Fibroblast of villous mesenchyme (primary cell): ENCODE measurements at regions not wholly inside any gene's neighbourhood (a gene's known extent, or its start where the extent isn't known, plus 50 kb on each side); places are given as distances from the start of the nearest gene placed in this dataset.

Experiments used
- DNase-seq: peaks from one replicate; pipeline ENCODE4 v3.0.0-alpha.2; 2010; ENCODE audit warnings: low read depth
- H3K4me3 ChIP-seq: 2 replicates; pipeline ENCODE4 v1.5.1; 2011; ENCODE audit warnings: low read depth, mild to moderate bottlenecking, low read length
- TF ChIP-seq, protein P1 (sequence below): IDR thresholded peaks from 2 replicates; pipeline ENCODE4 v1.5.1; 2012; ENCODE audit warnings: low read depth, mild to moderate bottlenecking, low read length; ENCODE audit not compliant: insufficient read depth

DNA sequence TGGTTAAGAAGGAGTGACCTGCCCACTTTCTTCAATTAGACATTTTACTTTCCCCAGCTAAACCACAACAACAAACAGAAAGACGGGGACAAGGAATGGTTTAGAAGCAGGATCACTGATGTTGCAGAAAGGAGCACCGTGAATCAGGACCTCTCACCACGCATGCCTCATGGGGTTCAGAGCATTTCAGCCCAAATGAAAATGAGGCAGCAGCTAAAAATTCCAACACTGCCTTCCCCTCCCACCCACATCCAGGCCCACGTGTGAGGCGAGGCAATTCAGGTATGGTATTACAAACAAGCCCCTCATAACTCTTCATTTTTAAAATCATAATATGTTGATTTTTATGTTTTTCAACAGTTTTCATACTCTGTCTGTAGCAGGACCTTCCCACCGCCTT lies 194.1 kb upstream of the ARID1B start:
- no peak overlapping the region for H3K4me3 ChIP-seq
- no peak for DNase-seq
- TF ChIP-seq, protein P1, sequence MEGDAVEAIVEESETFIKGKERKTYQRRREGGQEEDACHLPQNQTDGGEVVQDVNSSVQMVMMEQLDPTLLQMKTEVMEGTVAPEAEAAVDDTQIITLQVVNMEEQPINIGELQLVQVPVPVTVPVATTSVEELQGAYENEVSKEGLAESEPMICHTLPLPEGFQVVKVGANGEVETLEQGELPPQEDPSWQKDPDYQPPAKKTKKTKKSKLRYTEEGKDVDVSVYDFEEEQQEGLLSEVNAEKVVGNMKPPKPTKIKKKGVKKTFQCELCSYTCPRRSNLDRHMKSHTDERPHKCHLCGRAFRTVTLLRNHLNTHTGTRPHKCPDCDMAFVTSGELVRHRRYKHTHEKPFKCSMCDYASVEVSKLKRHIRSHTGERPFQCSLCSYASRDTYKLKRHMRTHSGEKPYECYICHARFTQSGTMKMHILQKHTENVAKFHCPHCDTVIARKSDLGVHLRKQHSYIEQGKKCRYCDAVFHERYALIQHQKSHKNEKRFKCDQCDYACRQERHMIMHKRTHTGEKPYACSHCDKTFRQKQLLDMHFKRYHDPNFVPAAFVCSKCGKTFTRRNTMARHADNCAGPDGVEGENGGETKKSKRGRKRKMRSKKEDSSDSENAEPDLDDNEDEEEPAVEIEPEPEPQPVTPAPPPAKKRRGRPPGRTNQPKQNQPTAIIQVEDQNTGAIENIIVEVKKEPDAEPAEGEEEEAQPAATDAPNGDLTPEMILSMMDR: no peak

DNA sequence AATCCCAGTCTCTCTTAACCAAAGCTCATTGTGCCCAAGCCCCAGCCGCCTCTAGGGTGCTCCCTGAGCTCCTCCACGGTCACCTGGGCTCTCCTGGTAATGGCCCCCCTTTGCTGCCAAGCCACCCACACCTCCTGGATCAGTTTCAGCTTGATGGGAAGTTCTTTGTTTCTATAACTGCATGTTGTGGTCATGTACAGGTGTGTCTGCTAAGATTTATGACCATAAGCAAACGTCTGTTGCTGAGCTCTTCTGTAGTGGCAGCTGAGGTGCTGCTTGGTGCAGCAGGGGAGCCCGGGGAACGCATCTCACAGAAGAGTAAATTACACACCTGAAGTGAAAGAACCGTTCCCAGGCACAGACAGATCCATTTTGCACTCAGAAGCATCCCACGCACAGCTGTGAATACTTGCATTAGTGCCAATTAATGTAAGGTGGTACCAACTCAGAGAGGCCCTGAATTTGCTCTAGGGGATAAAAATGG lies 194.6 kb upstream of the ARID1B start:
- TF ChIP-seq, protein P1: no peak
- no peak overlapping the region for H3K4me3 ChIP-seq
- DNase-seq: no peak

DNA sequence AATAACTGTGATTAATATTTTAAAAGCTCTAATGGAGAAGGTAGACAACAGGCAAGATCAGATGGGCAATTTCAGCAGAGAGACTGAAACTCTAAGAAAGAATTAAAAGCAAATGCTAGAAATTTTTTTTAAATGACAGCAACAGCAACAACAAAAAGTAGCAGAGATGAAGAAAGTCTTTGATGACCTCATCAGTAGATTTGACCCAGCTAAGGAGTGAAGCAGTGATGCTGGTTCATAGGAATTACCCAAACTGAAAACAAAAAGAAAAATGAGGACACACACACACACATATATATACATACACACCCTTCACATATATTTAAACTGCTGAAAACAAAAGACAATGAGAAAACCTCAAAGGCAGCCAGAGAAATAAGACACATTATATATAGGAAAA lies 197.6 kb upstream of the ARID1B start:
- no peak overlapping the region for H3K4me3 ChIP-seq
- TF ChIP-seq, protein P1: no peak
- no peak for DNase-seq

DNA sequence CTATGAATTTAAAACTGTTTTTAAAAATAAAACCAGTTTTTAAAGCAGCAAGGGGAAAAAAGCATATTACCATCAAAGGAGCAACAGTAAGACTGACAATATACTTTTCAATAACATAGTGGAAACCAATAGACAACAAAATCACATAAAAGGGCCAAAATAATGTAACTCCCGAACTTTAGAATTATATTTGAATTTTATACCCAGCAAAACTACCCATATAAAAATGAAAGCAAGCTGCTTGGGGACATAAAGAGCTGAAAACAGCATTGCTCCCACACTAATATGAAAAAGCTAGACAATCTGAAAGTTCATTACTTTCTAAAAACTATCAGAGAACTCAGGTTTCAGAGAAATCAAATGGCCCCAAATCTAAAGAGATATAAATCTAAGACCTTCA lies 199.4 kb upstream of the ARID1B start:
- H3K4me3 ChIP-seq: no peak overlapping the region
- DNase-seq: no peak
- TF ChIP-seq, protein P1: no peak

DNA sequence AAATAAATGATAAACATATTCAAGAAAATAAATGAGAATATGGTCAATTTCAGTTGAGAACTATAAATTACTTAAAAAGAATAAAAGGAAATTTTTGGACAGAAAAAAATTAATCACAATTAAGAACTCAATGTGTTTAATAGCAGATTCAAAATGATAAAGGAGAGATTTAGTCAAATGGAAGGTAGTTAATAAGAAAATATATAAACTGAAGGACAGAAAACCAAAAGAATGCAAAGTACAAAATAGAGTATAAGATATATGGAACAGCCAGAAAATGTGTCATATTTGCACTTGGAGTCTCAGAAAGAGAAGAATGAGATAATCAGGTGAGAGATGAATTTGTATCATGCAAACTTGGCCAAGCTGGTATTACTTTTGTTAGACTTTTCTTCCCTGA lies 201.8 kb upstream of the ARID1B start:
- TF ChIP-seq, protein P1: no peak
- H3K4me3 ChIP-seq: no peak overlapping the region
- DNase-seq: no peak

DNA sequence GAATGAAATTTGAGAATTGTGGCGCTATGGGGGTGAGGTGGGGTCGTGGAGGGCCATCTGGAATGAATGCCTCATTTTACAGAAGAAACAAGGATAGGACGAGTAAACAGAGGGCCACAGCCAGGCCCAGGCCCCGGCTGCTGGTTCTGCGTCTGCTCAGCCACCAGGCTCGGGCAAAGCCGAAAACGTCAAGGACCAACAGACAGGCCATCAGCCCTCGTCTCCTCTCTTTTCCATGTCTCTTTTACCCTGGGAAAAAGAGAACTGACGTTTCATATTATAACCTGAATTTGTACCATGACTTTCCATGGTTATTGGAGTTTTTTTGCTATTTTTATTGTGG lies 212.4 kb upstream of the ARID1B start:
- TF ChIP-seq, protein P1: no peak
- DNase-seq: no peak

DNA sequence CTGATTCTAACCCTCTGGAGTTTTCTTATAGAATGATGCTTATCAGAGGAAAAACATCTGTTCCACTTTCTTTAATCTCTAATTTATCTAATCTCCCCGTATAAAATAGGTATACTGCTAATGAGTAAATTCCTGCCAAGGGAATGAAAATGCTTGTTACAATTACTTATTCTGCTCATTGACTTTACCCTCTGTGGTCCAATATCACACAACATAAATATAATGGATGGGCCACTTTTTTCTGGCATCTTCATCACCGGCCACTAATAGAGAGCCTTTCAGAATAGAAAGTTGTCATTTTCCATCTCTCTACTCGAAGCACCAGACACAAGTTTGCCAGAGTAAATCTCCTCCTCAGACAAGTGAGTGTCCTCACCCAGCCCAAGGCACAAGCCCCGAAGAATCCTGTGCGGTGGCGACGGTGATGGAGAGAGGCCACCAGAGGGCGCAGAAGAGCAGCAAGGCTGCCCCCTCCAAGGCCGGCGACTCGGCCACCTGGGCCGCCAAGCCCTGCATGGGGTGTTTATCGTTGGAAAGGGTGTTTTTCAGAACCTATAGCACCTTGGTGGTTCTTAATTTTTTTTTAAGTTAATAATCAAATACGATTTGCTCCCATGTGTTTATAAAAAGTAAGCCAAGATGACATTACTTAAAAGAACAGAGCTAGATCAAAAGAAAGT lies 212.9 kb upstream of the ARID1B start:
- TF ChIP-seq, protein P1: peak; percentile 95
- peak; percentile 61 for DNase-seq
- no peak overlapping the region for H3K4me3 ChIP-seq

More for the DNA sequence above, 212.4 kb upstream of the ARID1B start:
- H3K4me3 ChIP-seq: no peak overlapping the region
